ENCODE measurements at regions not wholly inside any gene's neighbourhood (a gene's known extent, or its start where the extent isn't known, plus 50 kb on each side); places are given as distances from the start of the nearest gene placed in this dataset.

DNA sequence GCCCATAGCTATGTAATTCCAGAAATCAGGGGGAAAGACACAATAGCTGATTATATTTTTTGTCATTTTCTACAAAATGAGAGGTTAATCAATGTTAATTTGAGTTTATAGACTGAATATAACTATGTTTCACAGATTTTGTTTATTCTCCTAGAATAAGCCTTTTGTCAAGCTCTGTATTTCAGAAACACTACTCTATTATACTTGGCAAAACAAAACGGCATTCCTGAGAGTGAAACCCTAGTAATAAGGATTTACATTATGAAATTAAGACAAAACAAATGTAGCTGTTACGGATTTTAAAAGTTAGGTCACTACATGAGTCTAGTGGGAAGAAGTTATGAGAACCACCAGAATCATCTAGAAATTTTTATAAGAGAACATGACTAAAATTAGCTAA lies 334.2 kb downstream of the KLF12 start:
- Mint-ChIP-seq H3K4me3 (no peak overlapping the region), H3K27me3 (ENCODE audit: insufficient read depth) (no peaks in the 10 kb centered on the region), H3K36me3 (ENCODE audit: low read depth) (peaks cover 13% of the 10 kb centered on the region), H3K27ac (no peak overlapping the region), H3K9me3 (no peaks in the 10 kb centered on the region), H3K4me1 (ENCODE audit: low read depth) (no peaks in the 10 kb centered on the region)
- DNase-seq (ENCODE audit: low spot score): no peak
- intact Hi-C loops (cut with micrococcal nuclease): no loop called here

DNA sequence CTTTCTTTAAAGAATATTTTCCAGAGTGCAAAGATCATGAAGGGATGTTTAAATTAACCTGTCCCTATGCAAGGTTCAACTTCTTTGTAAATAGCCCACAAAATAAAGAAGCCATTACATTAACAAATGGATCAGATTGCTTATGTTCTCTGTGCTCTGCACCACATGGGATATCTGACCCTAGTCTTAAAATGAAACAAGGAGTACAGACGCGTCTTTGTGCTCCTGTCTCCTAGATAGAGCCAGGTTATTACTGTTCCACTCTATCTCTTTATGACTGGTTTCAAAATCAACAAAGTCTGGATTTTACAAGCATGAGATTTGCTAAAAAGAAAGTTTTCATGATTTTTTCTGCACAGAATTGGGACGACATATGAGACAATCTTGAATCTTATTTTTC lies 339.4 kb downstream of the KLF12 start:
- no peak overlapping the region for H3K4me3 Mint-ChIP-seq
- no peak overlapping the region for H3K27ac Mint-ChIP-seq
- H3K4me1 Mint-ChIP-seq (ENCODE audit: low read depth): no peaks in the 10 kb centered on the region
- H3K36me3 Mint-ChIP-seq (ENCODE audit: low read depth): peaks cover 12% of the 10 kb centered on the region
- no peaks in the 10 kb centered on the region for H3K9me3 Mint-ChIP-seq
- DNase-seq (ENCODE audit: low spot score): no peak
- no peaks in the 10 kb centered on the region for H3K27me3 Mint-ChIP-seq (ENCODE audit: insufficient read depth)
- intact Hi-C loops (cut with micrococcal nuclease): no loop called here

DNA sequence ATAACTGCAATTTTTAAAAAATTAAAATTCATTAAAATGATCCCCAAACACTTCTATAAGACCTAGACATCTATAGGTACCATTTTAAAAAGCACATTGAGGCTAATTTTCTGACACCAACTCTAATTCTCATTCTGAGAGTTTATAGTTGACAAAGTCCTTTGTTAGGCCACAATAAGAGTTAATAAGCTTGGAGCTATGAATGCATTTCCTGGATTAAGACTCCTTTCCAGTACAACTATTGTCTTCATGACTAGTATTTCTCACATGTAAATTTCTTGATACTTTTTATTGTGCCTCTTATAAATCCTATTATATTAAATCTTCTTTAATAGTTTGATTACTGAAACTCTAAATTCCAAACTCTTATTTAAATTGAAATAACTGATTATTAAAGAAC lies 340.8 kb downstream of the KLF12 start:
- intact Hi-C loops (cut with micrococcal nuclease): no loop called here
- DNase-seq (ENCODE audit: low spot score): no peak
- no peak overlapping the region for H3K4me3 Mint-ChIP-seq
- no peak overlapping the region for H3K27ac Mint-ChIP-seq
- no peaks in the 10 kb centered on the region for H3K27me3 Mint-ChIP-seq (ENCODE audit: insufficient read depth)
- H3K9me3 Mint-ChIP-seq: no peaks in the 10 kb centered on the region
- no peaks in the 10 kb centered on the region for H3K4me1 Mint-ChIP-seq (ENCODE audit: low read depth)
- peaks cover 6% of the 10 kb centered on the region for H3K36me3 Mint-ChIP-seq (ENCODE audit: low read depth)

DNA sequence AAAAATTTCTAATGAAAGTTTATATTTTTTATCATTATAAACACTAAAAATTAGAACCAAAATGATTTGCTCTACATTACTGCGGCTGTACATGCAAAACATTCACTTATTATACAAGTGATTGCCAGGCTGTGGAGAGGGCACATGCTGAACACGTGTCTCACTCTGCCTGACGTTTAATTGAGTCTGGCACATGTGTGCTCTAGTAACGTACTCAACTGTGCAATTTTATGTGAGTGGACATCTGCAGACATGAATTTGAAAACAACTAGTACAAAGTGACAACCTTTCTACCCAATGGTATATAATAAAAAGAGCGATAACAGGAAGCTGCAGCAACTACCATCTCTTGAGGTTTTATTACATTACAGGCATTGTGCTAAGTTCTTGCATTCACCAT lies 341.4 kb downstream of the KLF12 start:
- DNase-seq (ENCODE audit: low spot score): no peak
- Mint-ChIP-seq H3K27ac (no peak overlapping the region), H3K4me1 (ENCODE audit: low read depth) (no peaks in the 10 kb centered on the region), H3K27me3 (ENCODE audit: insufficient read depth) (no peaks in the 10 kb centered on the region), H3K4me3 (no peak overlapping the region), H3K36me3 (ENCODE audit: low read depth) (peaks cover 3% of the 10 kb centered on the region), H3K9me3 (no peaks in the 10 kb centered on the region)
- intact Hi-C loops (cut with micrococcal nuclease): no loop called here

DNA sequence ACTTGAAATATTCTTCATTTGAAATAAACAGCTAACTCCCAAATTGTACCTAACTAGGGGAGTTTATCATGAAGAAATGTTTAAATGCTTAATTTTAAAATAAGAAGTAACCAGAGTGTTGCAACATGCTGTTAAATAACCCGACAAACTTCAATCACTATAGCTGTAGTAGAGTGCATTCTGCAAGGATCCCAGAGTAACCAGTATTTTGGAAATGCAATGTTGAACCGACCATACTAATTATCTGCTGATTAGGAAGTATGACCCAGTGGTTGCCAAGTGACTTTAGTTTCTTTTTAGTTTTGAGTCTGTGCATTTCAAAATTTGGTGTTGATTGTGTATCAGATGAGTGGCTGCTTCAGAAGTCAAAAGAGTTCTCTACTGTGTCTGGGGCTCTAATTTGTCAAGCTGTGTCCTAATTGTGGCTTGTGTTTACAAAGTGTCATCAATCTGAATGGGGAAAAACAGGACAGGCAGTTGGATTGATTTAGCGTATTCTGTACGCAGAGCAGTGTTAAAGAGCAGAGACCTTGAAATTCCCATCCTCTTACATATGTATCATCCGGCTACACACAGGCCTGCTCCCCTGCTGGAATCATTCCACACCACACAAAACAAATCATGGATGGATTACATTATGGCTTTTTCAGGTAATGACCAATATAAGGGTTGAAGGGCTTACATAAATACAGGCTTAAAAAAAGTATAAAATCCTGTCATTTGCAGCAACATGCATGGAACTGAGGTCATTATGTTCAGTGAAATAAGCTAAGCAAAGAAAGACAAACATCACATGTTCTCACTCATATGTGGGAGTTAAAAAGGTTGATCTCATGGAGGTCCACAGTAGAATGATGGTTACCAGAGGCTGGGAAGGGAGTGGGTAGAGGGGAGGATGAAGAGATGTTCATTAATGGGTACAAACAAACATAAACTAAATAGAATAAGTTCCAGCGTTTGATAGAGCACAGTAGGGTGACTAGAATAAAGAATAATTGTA lies 351.5 kb downstream of the KLF12 start:
- Mint-ChIP-seq H3K4me1 (ENCODE audit: low read depth) (no peaks in the 10 kb centered on the region), H3K9me3 (no peaks in the 10 kb centered on the region), H3K4me3 (no peak overlapping the region), H3K27me3 (ENCODE audit: insufficient read depth) (no peaks in the 10 kb centered on the region), H3K36me3 (ENCODE audit: low read depth) (peaks cover 1% of the 10 kb centered on the region), H3K27ac (no peak overlapping the region)
- no peak for DNase-seq (ENCODE audit: low spot score)
- intact Hi-C loops (cut with micrococcal nuclease): no loop called here

DNA sequence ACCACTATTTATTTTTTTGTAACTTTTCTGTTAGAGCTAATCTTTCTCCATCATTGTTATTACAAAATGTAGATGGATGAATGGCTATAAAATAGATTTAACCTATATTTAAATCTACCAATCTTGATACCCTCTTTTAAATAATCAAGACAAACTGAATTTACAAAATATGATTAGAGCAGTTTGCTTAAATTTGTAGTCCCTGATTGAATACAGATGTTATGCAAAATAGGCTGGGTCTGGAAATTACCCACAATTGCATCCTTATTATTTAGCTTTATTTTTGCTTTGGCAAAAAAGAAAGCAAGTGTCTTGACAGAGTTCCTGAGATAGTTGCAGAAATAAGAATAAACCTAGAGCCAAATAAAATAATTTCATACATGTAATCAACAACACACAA lies 352.8 kb downstream of the KLF12 start:
- no peaks in the 10 kb centered on the region for H3K27me3 Mint-ChIP-seq (ENCODE audit: insufficient read depth)
- no peaks in the 10 kb centered on the region for H3K4me1 Mint-ChIP-seq (ENCODE audit: low read depth)
- no peak overlapping the region for H3K4me3 Mint-ChIP-seq
- H3K9me3 Mint-ChIP-seq: no peaks in the 10 kb centered on the region
- intact Hi-C loops (cut with micrococcal nuclease): no loop called here
- H3K36me3 Mint-ChIP-seq (ENCODE audit: low read depth): peaks cover 4% of the 10 kb centered on the region
- no peak for DNase-seq (ENCODE audit: low spot score)
- no peak overlapping the region for H3K27ac Mint-ChIP-seq

DNA sequence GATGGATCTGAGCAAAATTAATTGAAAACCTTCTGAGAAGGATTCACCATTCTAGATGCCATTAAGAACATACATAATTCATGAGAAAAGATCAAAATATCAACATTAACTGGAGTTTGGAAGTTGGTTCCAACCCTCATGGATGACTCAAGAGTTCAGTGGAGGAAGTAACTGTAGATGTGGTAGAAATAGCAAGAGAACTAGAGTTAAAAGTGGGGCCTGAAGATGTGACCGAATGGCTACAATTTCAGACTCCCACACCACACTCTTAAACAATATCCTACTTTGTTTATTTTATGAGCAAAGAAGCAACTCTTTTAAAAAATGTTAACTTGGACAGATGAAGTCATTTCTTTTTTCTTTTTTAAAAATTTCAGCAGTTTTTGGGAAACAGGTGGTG lies 354.3 kb downstream of the KLF12 start:
- H3K36me3 Mint-ChIP-seq (ENCODE audit: low read depth): peaks cover 4% of the 10 kb centered on the region
- intact Hi-C loops (cut with micrococcal nuclease): no loop called here
- no peaks in the 10 kb centered on the region for H3K4me1 Mint-ChIP-seq (ENCODE audit: low read depth)
- no peaks in the 10 kb centered on the region for H3K9me3 Mint-ChIP-seq
- H3K27me3 Mint-ChIP-seq (ENCODE audit: insufficient read depth): no peaks in the 10 kb centered on the region
- H3K27ac Mint-ChIP-seq: no peak overlapping the region
- no peak overlapping the region for H3K4me3 Mint-ChIP-seq
- no peak for DNase-seq (ENCODE audit: low spot score)

DNA sequence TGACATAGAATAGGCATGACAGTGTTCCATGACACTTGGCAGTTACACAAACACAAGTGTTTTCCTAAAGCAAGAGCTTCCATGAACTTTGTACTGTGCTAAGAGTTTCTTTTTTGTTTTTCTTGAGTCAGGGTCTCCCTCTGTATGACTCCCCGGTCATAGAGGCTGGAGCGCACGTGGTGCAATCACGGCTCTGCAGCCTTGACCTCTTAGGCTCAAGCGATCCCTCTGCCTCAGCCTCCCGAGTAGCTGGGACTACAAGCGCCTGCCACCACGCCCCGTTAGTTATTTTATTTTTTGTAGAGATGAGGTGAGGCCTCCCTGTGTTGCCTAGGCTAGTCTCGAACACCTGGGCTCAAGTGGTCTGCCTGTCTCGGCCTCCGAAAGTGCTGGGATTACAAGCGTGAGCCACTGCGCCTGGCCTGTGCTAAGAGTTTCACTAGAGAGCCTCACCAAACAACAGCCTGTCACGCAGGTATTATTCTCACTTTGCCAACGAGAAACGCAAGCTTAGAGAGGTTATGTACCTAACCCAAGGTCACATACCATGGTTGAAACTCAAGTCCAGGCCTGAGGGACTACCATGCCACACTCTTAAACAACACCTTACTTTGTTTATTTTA lies 355.9 kb downstream of the KLF12 start:
- H3K4me3 Mint-ChIP-seq: no peak overlapping the region
- H3K27me3 Mint-ChIP-seq (ENCODE audit: insufficient read depth): no peaks in the 10 kb centered on the region
- H3K9me3 Mint-ChIP-seq: no peaks in the 10 kb centered on the region
- H3K27ac Mint-ChIP-seq: no peak overlapping the region
- intact Hi-C loops (cut with micrococcal nuclease): no loop called here
- H3K4me1 Mint-ChIP-seq (ENCODE audit: low read depth): no peaks in the 10 kb centered on the region
- DNase-seq (ENCODE audit: low spot score): no peak
- H3K36me3 Mint-ChIP-seq (ENCODE audit: low read depth): peaks cover 5% of the 10 kb centered on the region

DNA sequence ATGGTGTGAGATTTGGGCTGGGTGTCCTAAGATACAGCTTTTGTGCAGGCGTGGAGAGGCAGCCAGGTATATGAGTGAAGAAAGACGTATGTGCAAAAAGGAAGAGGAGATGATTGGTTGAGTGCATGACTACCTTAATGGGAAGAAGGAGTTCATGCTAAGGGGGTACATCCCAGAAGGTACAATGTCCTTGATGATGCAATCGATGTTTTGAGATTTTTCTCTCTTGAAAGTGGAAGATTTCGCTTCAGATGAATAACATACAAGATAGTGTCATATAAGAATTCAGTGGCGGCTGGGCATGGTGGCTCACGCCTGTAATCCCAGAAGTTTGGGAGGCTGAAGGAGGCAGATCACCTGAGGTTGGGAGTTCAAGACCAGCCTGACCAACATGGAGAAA lies 357.1 kb downstream of the KLF12 start:
- Mint-ChIP-seq H3K4me3 (no peak overlapping the region), H3K4me1 (ENCODE audit: low read depth) (no peaks in the 10 kb centered on the region), H3K27me3 (ENCODE audit: insufficient read depth) (no peaks in the 10 kb centered on the region), H3K9me3 (no peaks in the 10 kb centered on the region), H3K27ac (no peak overlapping the region), H3K36me3 (ENCODE audit: low read depth) (peaks cover 4% of the 10 kb centered on the region)
- no peak for DNase-seq (ENCODE audit: low spot score)
- intact Hi-C loops (cut with micrococcal nuclease): no loop called here

DNA sequence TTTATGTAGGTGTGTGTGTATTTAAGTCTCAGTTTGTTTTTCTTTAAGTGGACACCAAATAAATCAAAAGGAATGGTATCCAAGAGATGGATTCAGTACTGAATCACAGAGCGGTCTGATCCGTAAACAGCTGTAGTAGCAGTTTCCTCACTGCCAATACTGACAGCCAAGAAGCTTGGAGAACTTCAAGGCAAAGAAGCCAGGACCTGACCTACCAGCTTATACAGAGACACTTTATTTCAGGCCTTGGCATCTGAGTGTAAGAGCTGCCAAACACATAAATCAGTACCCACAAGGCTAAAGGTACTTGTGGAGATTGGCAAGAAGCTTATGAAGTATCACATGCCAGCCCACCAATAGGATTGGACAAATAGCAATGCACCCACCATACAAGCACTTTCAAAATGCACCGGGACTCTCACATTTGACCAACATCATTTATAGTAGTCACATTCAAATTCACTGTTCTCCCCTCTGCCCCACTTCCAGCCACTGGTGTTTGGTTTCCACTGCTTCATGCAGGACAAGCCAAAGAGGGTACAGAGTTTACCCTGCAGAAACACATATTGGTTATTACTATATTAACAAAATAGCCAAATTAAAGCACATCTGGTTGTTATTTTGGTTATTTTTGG lies 357.9 kb downstream of the KLF12 start:
- intact Hi-C loops (cut with micrococcal nuclease): no loop called here
- H3K9me3 Mint-ChIP-seq: no peaks in the 10 kb centered on the region
- H3K27ac Mint-ChIP-seq: no peak overlapping the region
- DNase-seq (ENCODE audit: low spot score): no peak
- H3K27me3 Mint-ChIP-seq (ENCODE audit: insufficient read depth): no peaks in the 10 kb centered on the region
- peaks cover 8% of the 10 kb centered on the region for H3K36me3 Mint-ChIP-seq (ENCODE audit: low read depth)
- H3K4me1 Mint-ChIP-seq (ENCODE audit: low read depth): no peaks in the 10 kb centered on the region
- no peak overlapping the region for H3K4me3 Mint-ChIP-seq

DNA sequence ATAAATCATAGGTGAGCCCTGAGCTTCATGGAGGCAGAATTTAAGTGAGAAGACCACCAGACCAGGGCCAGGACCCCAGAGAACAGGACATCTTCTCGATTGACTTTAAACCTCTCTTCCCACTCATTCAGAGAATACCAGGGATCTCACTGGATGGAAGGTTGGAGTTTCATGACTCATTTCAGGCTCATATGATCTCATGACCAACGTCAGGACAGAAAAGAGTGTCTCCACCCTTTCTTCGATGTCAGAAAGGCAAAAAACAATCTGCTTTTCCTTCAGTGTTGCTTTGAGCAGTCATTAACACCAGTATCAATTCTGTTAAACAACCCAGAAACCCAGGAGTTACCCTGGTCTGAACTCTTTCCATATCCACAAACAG lies 361.0 kb downstream of the KLF12 start:
- Mint-ChIP-seq H3K4me3 (no peak overlapping the region), H3K27me3 (ENCODE audit: insufficient read depth) (no peaks in the 10 kb centered on the region), H3K4me1 (ENCODE audit: low read depth) (peaks cover 1% of the 10 kb centered on the region), H3K9me3 (no peaks in the 10 kb centered on the region), H3K36me3 (ENCODE audit: low read depth) (peaks cover 12% of the 10 kb centered on the region), H3K27ac (no peak overlapping the region)
- no peak for DNase-seq (ENCODE audit: low spot score)
- intact Hi-C loops (cut with micrococcal nuclease): no loop called here

DNA sequence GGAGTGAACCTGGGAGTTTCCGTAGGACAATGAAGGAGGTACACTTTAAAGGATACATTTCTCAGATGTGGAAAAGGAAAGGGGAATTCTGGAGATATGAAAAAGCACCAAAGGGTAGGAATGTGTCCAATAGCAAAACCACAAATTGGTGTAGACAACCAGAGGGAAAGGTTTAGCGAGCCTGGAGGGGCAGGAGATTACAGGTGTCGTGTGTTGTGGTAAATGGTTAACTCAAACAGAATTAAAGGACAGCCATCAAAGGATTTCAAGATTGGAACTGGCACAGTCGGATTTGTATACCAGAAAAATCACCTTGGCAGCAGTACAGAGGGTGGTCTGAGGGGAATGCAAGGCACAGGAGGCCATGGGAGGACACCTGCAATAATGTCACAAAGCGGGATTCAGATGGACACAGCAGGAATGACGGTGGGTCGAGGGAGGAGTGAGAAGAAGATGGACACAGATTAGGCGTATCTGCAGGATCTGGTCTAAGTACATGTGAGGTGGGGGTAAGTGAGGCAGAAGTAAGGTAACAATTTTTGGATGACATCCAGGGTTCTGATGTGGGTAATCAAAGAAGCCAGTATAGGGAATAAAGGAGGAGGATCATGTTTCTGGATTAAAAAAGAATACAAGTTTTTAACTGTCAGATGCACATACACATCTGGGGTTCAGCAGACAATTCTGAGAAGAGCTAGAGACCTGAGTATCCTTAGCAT lies 361.6 kb downstream of the KLF12 start:
- DNase-seq (ENCODE audit: low spot score): no peak
- Mint-ChIP-seq H3K27me3 (ENCODE audit: insufficient read depth) (no peaks in the 10 kb centered on the region), H3K27ac (no peak overlapping the region), H3K9me3 (no peaks in the 10 kb centered on the region), H3K4me1 (ENCODE audit: low read depth) (peaks cover 7% of the 10 kb centered on the region), H3K36me3 (ENCODE audit: low read depth) (peaks cover 12% of the 10 kb centered on the region), H3K4me3 (no peak overlapping the region)
- intact Hi-C loops (cut with micrococcal nuclease): no loop called here
